ENCODE measurements at regions not wholly inside any gene's neighbourhood (a gene's known extent, or its start where the extent isn't known, plus 50 kb on each side); places are given as distances from the start of the nearest gene placed in this dataset.
"Not testable (repeated sequence)": the region's sequence is repeated elsewhere in the genome, so short reads cannot be mapped to it uniquely, and the experiment has no call there.

DNA sequence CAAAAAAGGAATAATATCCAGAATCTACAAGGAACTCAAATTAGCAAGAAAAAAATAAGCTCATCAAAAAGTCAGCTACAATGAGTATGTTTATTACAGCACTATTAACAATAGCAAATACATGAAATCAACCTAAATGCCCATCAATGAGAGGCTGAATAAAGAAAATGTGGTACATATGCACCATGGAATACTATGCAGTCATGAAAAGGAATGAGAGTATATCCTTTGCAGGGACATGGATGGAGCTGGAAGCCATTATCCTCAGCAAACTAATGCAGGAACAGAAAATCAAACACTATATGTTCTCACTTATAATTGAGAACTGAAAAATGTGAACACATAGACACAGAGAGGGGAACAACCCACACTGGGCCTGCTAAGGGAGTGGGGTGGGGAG, 178.4 kb upstream of the IRS4 start:
- H3F3A ChIP-seq (ENCODE audit: low read depth): no peaks in the 10 kb centered on the region
- no peak overlapping the region for H3K27ac Mint-ChIP-seq
- H3K4me3 Mint-ChIP-seq: no peak overlapping the region
- peaks cover 5% of the 10 kb centered on the region for H3K36me3 Mint-ChIP-seq
- peaks cover 3% of the 10 kb centered on the region for H3K9me3 ChIP-seq (ENCODE audit: low read depth)
- DNase-seq (ENCODE audit: low spot score): no peak
- no peak for TF ChIP-seq EZH2 (IDR thresholded peaks at IDR 0.05)
- TF ChIP-seq, protein P1, sequence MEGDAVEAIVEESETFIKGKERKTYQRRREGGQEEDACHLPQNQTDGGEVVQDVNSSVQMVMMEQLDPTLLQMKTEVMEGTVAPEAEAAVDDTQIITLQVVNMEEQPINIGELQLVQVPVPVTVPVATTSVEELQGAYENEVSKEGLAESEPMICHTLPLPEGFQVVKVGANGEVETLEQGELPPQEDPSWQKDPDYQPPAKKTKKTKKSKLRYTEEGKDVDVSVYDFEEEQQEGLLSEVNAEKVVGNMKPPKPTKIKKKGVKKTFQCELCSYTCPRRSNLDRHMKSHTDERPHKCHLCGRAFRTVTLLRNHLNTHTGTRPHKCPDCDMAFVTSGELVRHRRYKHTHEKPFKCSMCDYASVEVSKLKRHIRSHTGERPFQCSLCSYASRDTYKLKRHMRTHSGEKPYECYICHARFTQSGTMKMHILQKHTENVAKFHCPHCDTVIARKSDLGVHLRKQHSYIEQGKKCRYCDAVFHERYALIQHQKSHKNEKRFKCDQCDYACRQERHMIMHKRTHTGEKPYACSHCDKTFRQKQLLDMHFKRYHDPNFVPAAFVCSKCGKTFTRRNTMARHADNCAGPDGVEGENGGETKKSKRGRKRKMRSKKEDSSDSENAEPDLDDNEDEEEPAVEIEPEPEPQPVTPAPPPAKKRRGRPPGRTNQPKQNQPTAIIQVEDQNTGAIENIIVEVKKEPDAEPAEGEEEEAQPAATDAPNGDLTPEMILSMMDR (IDR thresholded peaks at IDR 0.05): no peak
- TF ChIP-seq EZH2phosphoT487 (IDR thresholded peaks at IDR 0.05): no peak
- H3K9me3 Mint-ChIP-seq: peaks cover 16% of the 10 kb centered on the region
- no peaks in the 10 kb centered on the region for H3K4me1 ChIP-seq
- no peak overlapping the region for H3K27ac ChIP-seq
- no peaks in the 10 kb centered on the region for H4K20me1 ChIP-seq (ENCODE audit: low read depth)
- no peaks in the 10 kb centered on the region for H3K36me3 ChIP-seq
- H3K79me2 ChIP-seq (ENCODE audit: low read depth): no peaks in the 10 kb centered on the region
- H3K4me3 ChIP-seq: no peak overlapping the region
- no peak overlapping the region for H3K4me2 ChIP-seq
- H3K27me3 ChIP-seq: no peaks in the 10 kb centered on the region
- no peak overlapping the region for H2AFZ ChIP-seq (replicated peaks)
- no peaks in the 10 kb centered on the region for H3K27me3 Mint-ChIP-seq (ENCODE audit: insufficient read depth, low read depth)
- H3K9ac ChIP-seq: no peak overlapping the region
- H3K4me1 Mint-ChIP-seq: peaks cover 3% of the 10 kb centered on the region

DNA sequence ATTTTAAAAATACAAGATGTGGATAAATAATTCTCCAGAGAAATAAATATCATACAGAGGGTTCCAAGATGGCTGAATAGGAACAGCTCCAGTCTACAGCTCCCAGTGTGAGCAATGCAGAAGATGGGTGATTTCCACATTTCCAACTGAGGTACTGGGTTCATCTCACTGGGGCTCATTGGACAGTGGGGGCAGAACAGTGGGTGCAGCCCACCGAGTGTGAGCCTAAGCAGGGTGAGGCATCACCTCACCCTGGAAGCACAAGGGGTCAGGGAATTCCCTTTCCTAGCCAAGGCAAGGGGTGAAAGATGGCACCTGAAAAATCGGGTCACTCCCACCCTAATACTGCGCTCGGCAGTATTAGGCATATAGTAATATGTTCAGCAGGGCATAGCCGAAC, 167.5 kb upstream of the IRS4 start:
- not testable (repeated sequence) for H3K27ac ChIP-seq; H3K9me3 Mint-ChIP-seq; H3F3A ChIP-seq (ENCODE audit: low read depth); DNase-seq (ENCODE audit: low spot score); H3K9ac ChIP-seq; H3K36me3 ChIP-seq; H3K27me3 ChIP-seq; H3K4me3 ChIP-seq; H3K79me2 ChIP-seq (ENCODE audit: low read depth); H3K4me3 Mint-ChIP-seq; H3K27me3 Mint-ChIP-seq (ENCODE audit: insufficient read depth, low read depth); H3K9me3 ChIP-seq (ENCODE audit: low read depth); H4K20me1 ChIP-seq (ENCODE audit: low read depth); H3K4me1 ChIP-seq; H3K36me3 Mint-ChIP-seq; H3K4me2 ChIP-seq; H3K27ac Mint-ChIP-seq; H3K4me1 Mint-ChIP-seq; H2AFZ ChIP-seq (replicated peaks)

DNA sequence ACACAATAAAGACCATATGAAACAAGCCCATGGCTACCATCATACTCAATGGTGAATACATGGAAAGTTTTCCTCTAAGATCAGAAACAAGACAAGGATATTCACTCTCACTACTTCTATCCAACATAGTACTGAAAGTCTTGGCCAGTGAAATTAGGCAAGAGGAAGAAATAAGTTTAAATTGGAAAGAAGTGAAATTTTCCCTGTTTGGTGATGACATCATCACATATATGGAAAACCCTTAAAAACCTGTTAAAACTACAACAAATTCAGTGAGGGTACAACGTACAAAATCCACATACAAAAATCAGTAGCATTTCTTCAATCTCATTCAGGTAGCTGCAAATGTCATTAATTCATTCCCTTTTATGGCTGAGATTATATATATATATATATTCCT, 164.0 kb upstream of the IRS4 start:
- H3K27ac ChIP-seq: no peak overlapping the region
- no peaks in the 10 kb centered on the region for H3K4me1 Mint-ChIP-seq
- H3K4me2 ChIP-seq: no peak overlapping the region
- H3K9me3 ChIP-seq (ENCODE audit: low read depth): peaks cover 4% of the 10 kb centered on the region
- no peak overlapping the region for H3K27ac Mint-ChIP-seq
- no peaks in the 10 kb centered on the region for H3K79me2 ChIP-seq (ENCODE audit: low read depth)
- H3K9ac ChIP-seq: no peak overlapping the region
- no peaks in the 10 kb centered on the region for H3K27me3 Mint-ChIP-seq (ENCODE audit: insufficient read depth, low read depth)
- no peaks in the 10 kb centered on the region for H4K20me1 ChIP-seq (ENCODE audit: low read depth)
- H3K4me3 Mint-ChIP-seq: no peak overlapping the region
- no peaks in the 10 kb centered on the region for H3K4me1 ChIP-seq
- no peaks in the 10 kb centered on the region for H3K27me3 ChIP-seq
- H3K36me3 Mint-ChIP-seq: peaks cover 2% of the 10 kb centered on the region
- peaks cover 22% of the 10 kb centered on the region for H3K9me3 Mint-ChIP-seq
- no peak overlapping the region for H2AFZ ChIP-seq (replicated peaks)
- no peaks in the 10 kb centered on the region for H3K36me3 ChIP-seq
- no peaks in the 10 kb centered on the region for H3F3A ChIP-seq (ENCODE audit: low read depth)
- TF ChIP-seq, protein P1 (IDR thresholded peaks at IDR 0.05): no peak
- no peak for TF ChIP-seq EZH2phosphoT487 (IDR thresholded peaks at IDR 0.05)
- no peak for TF ChIP-seq EZH2 (IDR thresholded peaks at IDR 0.05)
- DNase-seq (ENCODE audit: low spot score): no peak
- no peak overlapping the region for H3K4me3 ChIP-seq

DNA sequence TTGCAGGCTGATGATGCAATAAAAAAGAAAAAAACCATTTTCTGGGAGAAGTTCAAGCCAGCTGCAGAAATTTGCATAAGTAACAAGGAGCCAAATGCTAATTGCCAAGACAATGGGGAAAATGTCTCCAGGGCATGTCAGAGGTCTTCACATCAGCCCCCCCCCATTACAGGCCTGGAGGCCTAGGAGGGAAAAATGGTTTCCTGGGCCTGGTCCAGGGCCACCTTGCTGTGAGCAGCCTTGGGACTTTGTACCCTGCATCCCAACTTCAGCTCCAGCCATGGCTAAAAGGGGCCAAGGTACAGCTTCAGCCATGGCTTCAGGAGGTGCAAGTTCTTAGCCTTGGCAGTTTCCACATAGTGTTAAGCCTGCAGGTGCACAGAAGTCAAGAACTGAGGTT, 160.0 kb upstream of the IRS4 start:
- H4K20me1 ChIP-seq (ENCODE audit: low read depth); H3K4me3 Mint-ChIP-seq; H3K4me1 Mint-ChIP-seq; H3K9me3 ChIP-seq (ENCODE audit: low read depth); H3K27ac Mint-ChIP-seq; H3K27me3 Mint-ChIP-seq (ENCODE audit: insufficient read depth, low read depth); H3F3A ChIP-seq (ENCODE audit: low read depth); H3K79me2 ChIP-seq (ENCODE audit: low read depth); H3K9ac ChIP-seq; H3K36me3 ChIP-seq; H2AFZ ChIP-seq (replicated peaks); H3K27me3 ChIP-seq; DNase-seq (ENCODE audit: low spot score); H3K4me1 ChIP-seq; H3K27ac ChIP-seq; H3K4me3 ChIP-seq; H3K36me3 Mint-ChIP-seq; H3K4me2 ChIP-seq: not testable (repeated sequence)
- peaks cover 36% of the 10 kb centered on the region for H3K9me3 Mint-ChIP-seq
